22Rv1 (cell line): ENCODE measurements at regions not wholly inside any gene's neighbourhood (a gene's known extent, or its start where the extent isn't known, plus 50 kb on each side); places are given as distances from the start of the nearest gene placed in this dataset.

Source experiments
- CTCF ChIP-seq: fragments of 450-650 bp; IDR thresholded peaks from 2 replicates; pipeline ENCODE4 v1.5.1; 2017; ENCODE audit warnings: mild to moderate bottlenecking
- ZFX ChIP-seq: fragments of 450-650 bp; IDR thresholded peaks from 2 replicates; pipeline ENCODE4 v1.6.1; 2017; ENCODE audit warnings: antibody characterized with exemption, borderline replicate concordance

- TF ChIP-seq CTCF (no peak), ZFX (no peak)
Observed at GRCh38 chr7:67590649-67591048, 594.0 kb downstream of the TYW1 start.
